ENCODE measurements at regions not wholly inside any gene's neighbourhood (a gene's known extent, or its start where the extent isn't known, plus 50 kb on each side); places are given as distances from the start of the nearest gene placed in this dataset.

DNA sequence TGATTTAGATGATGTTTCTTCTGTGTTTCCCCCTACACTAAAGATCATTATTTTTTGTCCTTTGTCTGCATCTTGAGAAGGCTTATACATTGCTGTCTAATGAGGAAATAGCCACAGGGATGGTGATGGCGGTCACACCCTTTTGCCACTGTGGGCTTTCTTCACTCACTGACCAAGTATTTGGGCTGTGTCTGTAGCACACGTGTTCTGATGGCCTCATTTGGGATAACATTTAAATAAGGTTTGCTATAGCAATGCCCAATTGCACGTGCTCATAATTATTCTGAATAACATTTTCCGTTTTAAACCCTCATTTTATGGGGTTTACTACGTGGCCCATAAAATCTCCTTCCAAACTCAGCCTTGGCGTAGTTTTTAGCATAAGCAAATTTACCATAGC, 230.3 kb upstream of the PRICKLE1 start:
- peaks cover 0 to 5% (median 0%) of the 10 kb centered on the region in 3 donors for H3K9me3 ChIP-seq
- no peak for ATAC-seq
- WGBS, 2 donors (ENCODE audit: low coverage in 1 of 2) = 52 to 71% methylated on average over 5 to 6 of the region's 6 CpGs

GRCh38 chr12:42815068-42815467, 225.5 kb upstream of the PRICKLE1 start:
- no peak for TF ChIP-seq EP300 (IDR thresholded peaks at IDR 0.05)
- TF ChIP-seq, protein P1, sequence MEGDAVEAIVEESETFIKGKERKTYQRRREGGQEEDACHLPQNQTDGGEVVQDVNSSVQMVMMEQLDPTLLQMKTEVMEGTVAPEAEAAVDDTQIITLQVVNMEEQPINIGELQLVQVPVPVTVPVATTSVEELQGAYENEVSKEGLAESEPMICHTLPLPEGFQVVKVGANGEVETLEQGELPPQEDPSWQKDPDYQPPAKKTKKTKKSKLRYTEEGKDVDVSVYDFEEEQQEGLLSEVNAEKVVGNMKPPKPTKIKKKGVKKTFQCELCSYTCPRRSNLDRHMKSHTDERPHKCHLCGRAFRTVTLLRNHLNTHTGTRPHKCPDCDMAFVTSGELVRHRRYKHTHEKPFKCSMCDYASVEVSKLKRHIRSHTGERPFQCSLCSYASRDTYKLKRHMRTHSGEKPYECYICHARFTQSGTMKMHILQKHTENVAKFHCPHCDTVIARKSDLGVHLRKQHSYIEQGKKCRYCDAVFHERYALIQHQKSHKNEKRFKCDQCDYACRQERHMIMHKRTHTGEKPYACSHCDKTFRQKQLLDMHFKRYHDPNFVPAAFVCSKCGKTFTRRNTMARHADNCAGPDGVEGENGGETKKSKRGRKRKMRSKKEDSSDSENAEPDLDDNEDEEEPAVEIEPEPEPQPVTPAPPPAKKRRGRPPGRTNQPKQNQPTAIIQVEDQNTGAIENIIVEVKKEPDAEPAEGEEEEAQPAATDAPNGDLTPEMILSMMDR (IDR thresholded peaks at IDR 0.05) = no peak
- Histone ChIP-seq H3K27me3 (no peaks in the 10 kb centered on the region), H3K27ac (no peak overlapping the region), H3K4me3 (no peak overlapping the region), H3K4me1 (peaks cover 0 to under 1% (median 0%) of the 10 kb centered on the region in 3 donors), H3K9me3 (no peaks in the 10 kb centered on the region), H3K36me3 (no peaks in the 10 kb centered on the region)
- WGBS, 2 donors (ENCODE audit: low coverage in 1 of 2) = 33 to 89% methylated on average over 1 to 2 of the region's 2 CpGs
- ATAC-seq = no peak

More for the DNA sequence above, 230.3 kb upstream of the PRICKLE1 start:
- TF ChIP-seq EP300 (IDR thresholded peaks at IDR 0.05) = no peak
- TF ChIP-seq POLR2A (IDR thresholded peaks at IDR 0.05) = no peak
- no peak for TF ChIP-seq POLR2AphosphoS5 (IDR thresholded peaks at IDR 0.05)
- TF ChIP-seq, protein P1 (IDR thresholded peaks at IDR 0.05) = no peak
- no peaks in the 10 kb centered on the region for H3K27me3 ChIP-seq
- H3K36me3 ChIP-seq = no peaks in the 10 kb centered on the region
- no peak overlapping the region for H3K4me3 ChIP-seq
- no peak overlapping the region for H3K27ac ChIP-seq
- H3K4me1 ChIP-seq = no peaks in the 10 kb centered on the region

DNA sequence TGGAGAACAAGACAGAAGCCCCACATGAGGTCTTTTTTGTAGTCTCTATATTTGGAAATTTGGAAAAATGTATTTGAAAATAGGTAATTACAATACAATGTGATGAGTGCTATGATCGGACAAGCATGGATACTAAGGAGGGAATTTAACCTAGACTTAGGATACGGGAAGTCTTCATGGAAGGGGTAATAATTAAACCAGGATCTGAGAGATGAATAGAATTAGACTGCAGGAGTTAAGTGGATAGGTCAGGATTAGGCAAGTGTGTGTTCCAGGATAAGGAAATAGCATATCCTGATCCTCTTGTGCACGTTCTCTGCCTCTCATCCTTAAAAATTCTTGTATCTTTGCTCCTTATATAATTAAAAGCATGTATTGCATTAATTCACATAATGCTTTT, 223.3 kb upstream of the PRICKLE1 start:
- H3K4me3 ChIP-seq = no peak overlapping the region
- no peaks in the 10 kb centered on the region for H3K27me3 ChIP-seq
- 70 to 92% methylated on average over 1 to 3 of the region's 3 CpGs for WGBS, 2 donors (ENCODE audit: low coverage in 1 of 2)
- no peak overlapping the region for H3K27ac ChIP-seq
- H3K36me3 ChIP-seq = no peaks in the 10 kb centered on the region
- H3K9me3 ChIP-seq = no peaks in the 10 kb centered on the region
- peaks cover 0 to 12% (median 0%) of the 10 kb centered on the region in 3 donors for H3K4me1 ChIP-seq
- no peak for ATAC-seq
- TF ChIP-seq, protein P1 (IDR thresholded peaks at IDR 0.05) = no peak
- TF ChIP-seq POLR2AphosphoS5 (IDR thresholded peaks at IDR 0.05) = no peak
- TF ChIP-seq POLR2A (IDR thresholded peaks at IDR 0.05) = no peak
- no peak for TF ChIP-seq EP300 (IDR thresholded peaks at IDR 0.05)

GRCh38 chr12:42812086-42812485, 222.5 kb upstream of the PRICKLE1 start:
- Histone ChIP-seq H3K36me3 (no peaks in the 10 kb centered on the region), H3K4me3 (no peak overlapping the region), H3K27ac (no peak overlapping the region), H3K27me3 (no peaks in the 10 kb centered on the region), H3K9me3 (no peaks in the 10 kb centered on the region), H3K4me1 (peaks cover 0 to 12% (median 0%) of the 10 kb centered on the region in 3 donors)
- TF ChIP-seq, protein P1 (IDR thresholded peaks at IDR 0.05) = no peak
- ATAC-seq = no peak

DNA sequence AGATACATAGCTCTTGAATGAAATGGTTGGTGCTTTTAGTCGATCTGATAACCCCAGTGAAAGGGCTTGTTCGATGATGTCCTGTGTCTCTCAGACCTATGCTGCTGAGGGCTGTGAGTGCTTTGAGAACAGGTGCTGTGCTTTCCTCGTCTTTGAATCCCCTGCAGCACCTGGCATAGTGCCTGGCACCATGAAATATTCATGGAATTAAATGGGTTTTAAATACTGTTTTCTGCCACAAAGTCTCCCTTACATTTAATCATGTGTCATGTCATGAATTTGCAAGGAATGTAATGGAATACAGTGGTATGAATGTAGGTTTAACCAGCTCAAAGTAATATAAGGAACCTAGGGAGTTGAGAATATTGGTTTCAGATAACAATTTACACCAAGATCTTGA, 220.5 kb upstream of the PRICKLE1 start:
- H3K27me3 ChIP-seq = no peaks in the 10 kb centered on the region
- TF ChIP-seq POLR2AphosphoS5 (IDR thresholded peaks at IDR 0.05) = no peak
- TF ChIP-seq, protein P1 (IDR thresholded peaks at IDR 0.05) = no peak
- TF ChIP-seq POLR2A (IDR thresholded peaks at IDR 0.05) = no peak
- TF ChIP-seq EP300 (IDR thresholded peaks at IDR 0.05) = no peak
- no peak overlapping the region for H3K27ac ChIP-seq
- H3K4me3 ChIP-seq = no peak overlapping the region
- peaks cover 0 to 12% (median 0%) of the 10 kb centered on the region in 3 donors for H3K4me1 ChIP-seq
- no peaks in the 10 kb centered on the region for H3K36me3 ChIP-seq
- H3K9me3 ChIP-seq = no peaks in the 10 kb centered on the region
- ATAC-seq = no peak
- 30 to 60% methylated on average over 1 to 3 of the region's 3 CpGs for WGBS, 2 donors (ENCODE audit: low coverage in 1 of 2)
